Breast epithelium (tissue), 4 donors: ENCODE measurements at regions not wholly inside any gene's neighbourhood (a gene's known extent, or its start where the extent isn't known, plus 50 kb on each side); places are given as distances from the start of the nearest gene placed in this dataset.
"Not testable (repeated sequence)": the region's sequence is repeated elsewhere in the genome, so short reads cannot be mapped to it uniquely, and the experiment has no call there.

ENCODE experiments used
- DNase-seq, 2 donors: peaks; one replicate each; pipeline ENCODE4 v3.0.0-alpha.2; 2019; ENCODE audit warnings: low spot score in 2 of 2
- H3K27ac ChIP-seq, 2 donors: fragments of 200-600 bp; sonication (generic) in 1 of 2; one replicate each; pipeline ENCODE4 v1.5.1; 2016 to 2019; ENCODE audit warnings: mild to moderate bottlenecking in 1 of 2
- H3K27me3 ChIP-seq, 2 donors: fragments of 200-600 bp; sonication (generic) in 1 of 2; one replicate each; pipeline versions ENCODE4 v1.5.1 to v1.6.0; 2017 to 2019; ENCODE audit warnings: control low read depth in 1 of 2, mild to moderate bottlenecking in 1 of 2
- H3K36me3 ChIP-seq: fragments of 200-600 bp; one replicate; pipeline ENCODE4 v1.5.1; 2019
- H3K4me1 ChIP-seq, 2 donors: fragments of 200-600 bp; sonication (generic); one replicate each; pipeline ENCODE4 v1.5.1; 2016 to 2019; ENCODE audit warnings: control low read depth in 1 of 2
- H3K4me3 ChIP-seq, 3 donors: fragments of 200-600 bp; sonication (generic); 1 replicate in 2 of 3; 2 replicates in 1 of 3; pipeline ENCODE4 v1.5.1; 2016 to 2019; ENCODE audit warnings: mild to moderate bottlenecking in 3 of 3, moderate library complexity in 2 of 3
- H3K9me3 ChIP-seq, 2 donors: fragments of 200-600 bp; sonication (generic) in 1 of 2; one replicate each; pipeline ENCODE4 v1.5.1; 2016 to 2019; ENCODE audit warnings: control low read depth in 1 of 2
- intact Hi-C: fragments of 100-400 bp; cut with DNase I; formaldehyde crosslinking; loops from one replicate; pipeline ENCODE4 v1.15.1; 2023; ENCODE audit warnings: low total_unique reads

GRCh38 chr9:66785603-66786002 lies 114.9 kb upstream of the ZNF658 start:
- DNase-seq, H3K4me1 ChIP-seq, intact Hi-C loops, H3K27me3 ChIP-seq, H3K4me3 ChIP-seq, H3K36me3 ChIP-seq, H3K9me3 ChIP-seq, H3K27ac ChIP-seq: not testable (repeated sequence)

- H3K27me3 ChIP-seq, H3K36me3 ChIP-seq, H3K4me1 ChIP-seq, intact Hi-C loops, H3K9me3 ChIP-seq, H3K4me3 ChIP-seq, DNase-seq, H3K27ac ChIP-seq: not testable (repeated sequence)
These were observed 109.3 kb upstream of the ZNF658 start for GRCh38 chr9:66791092-66791750.

- intact Hi-C loops, H3K4me3 ChIP-seq, H3K4me1 ChIP-seq, DNase-seq, H3K27ac ChIP-seq, H3K9me3 ChIP-seq, H3K27me3 ChIP-seq, H3K36me3 ChIP-seq: not testable (repeated sequence)
These were observed 105.8 kb upstream of the ZNF658 start for GRCh38 chr9:66794769-66795168.

- H3K4me3 ChIP-seq, H3K27me3 ChIP-seq, intact Hi-C loops, H3K4me1 ChIP-seq, H3K36me3 ChIP-seq, DNase-seq, H3K27ac ChIP-seq, H3K9me3 ChIP-seq: not testable (repeated sequence)
These were observed 104.6 kb upstream of the ZNF658 start for GRCh38 chr9:66795723-66796503.

DNA sequence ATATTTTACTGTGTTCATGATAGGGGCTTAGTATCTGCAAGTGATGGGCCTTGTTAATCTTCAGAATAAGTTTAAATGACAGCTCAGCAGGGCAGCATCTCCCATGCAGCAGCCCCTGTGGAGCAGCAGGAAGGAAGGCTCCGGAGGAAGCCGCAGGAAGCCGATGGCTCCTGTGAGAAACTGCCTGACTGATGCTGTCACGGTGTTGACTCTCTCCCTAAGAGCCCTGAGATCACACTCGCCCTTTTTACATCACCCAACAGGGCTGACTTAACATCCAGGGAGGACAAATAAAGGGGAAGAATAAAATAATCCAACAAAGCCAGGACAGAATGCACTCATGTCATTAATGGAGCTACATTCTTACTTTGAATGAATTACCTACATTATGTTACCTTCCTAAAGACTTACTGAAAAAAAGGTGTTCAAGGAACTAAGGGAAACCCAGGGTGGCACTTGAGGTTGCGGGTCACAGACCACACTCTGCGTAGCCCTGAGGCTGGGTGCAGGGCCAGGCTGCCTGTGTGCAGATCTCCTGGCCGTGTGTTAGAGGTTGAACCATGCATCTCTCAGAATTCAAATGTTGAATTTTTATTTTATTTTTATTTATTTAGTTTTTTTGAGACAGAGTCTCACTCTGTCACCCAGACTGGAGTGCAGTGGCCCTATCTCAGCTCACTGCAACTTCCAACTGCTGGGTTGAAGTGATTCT lies 102.5 kb upstream of the ZNF658 start:
- H3K27me3 ChIP-seq, H3K36me3 ChIP-seq, DNase-seq, H3K4me3 ChIP-seq, H3K27ac ChIP-seq, intact Hi-C loops, H3K9me3 ChIP-seq, H3K4me1 ChIP-seq: not testable (repeated sequence)

- DNase-seq, intact Hi-C loops: not testable (repeated sequence)
These were observed 96.9 kb upstream of the ZNF658 start for GRCh38 chr9:66803619-66804018.

GRCh38 chr9:66810247-66810646 lies 90.3 kb upstream of the ZNF658 start:
- H3K4me1 ChIP-seq, H3K27me3 ChIP-seq, H3K9me3 ChIP-seq, H3K27ac ChIP-seq, H3K4me3 ChIP-seq, intact Hi-C loops, H3K36me3 ChIP-seq, DNase-seq: not testable (repeated sequence)

More at GRCh38 chr9:66803619-66804018, 96.9 kb upstream of the ZNF658 start:
- not testable (repeated sequence) for H3K27ac ChIP-seq, H3K4me3 ChIP-seq, H3K27me3 ChIP-seq, H3K9me3 ChIP-seq, H3K36me3 ChIP-seq, H3K4me1 ChIP-seq

DNA sequence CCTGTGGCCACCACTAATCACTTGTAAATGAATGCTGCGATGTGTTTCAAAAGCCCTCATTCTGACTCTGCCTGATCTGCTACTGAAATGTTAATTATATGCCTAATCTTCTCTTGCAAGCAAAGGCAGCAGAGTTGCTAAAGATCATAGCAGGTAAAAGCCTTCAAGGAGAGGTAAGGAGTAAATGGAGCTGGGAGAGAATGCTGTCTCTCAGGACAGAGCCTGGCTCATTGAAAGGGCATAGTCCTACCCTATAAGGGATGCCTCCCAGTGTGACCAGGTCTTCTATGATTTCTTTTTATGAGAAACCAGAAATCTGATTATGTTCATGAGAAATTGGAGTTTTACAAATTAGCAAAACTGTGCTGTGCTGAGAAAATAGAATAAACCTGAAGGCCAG lies 88.2 kb upstream of the ZNF658 start:
- intact Hi-C loops, DNase-seq, H3K27me3 ChIP-seq, H3K27ac ChIP-seq, H3K4me1 ChIP-seq, H3K9me3 ChIP-seq, H3K4me3 ChIP-seq, H3K36me3 ChIP-seq: not testable (repeated sequence)

DNA sequence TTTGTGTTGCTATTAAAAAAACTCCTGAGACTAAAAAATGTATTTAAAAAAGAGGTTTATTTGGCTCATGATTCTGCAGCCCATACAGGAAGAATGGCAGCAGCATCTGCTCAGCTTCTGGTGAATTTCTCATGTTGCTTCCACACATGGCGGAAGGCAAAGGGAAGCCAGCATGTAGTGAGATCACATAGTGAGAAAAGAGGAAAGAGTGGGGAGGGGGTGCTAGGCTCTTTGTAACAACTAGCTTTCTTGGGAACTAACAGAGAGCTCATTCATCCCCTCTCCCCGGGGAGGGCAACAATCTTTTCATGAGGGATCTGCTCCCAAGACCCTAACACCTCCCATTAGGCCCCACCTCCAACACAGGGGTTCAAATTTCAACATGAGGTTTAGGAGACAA lies 87.6 kb upstream of the ZNF658 start:
- H3K4me3 ChIP-seq, intact Hi-C loops, H3K27me3 ChIP-seq, H3K27ac ChIP-seq, H3K4me1 ChIP-seq, DNase-seq, H3K36me3 ChIP-seq, H3K9me3 ChIP-seq: not testable (repeated sequence)

- H3K27ac ChIP-seq, H3K4me1 ChIP-seq, DNase-seq, intact Hi-C loops, H3K27me3 ChIP-seq, H3K4me3 ChIP-seq, H3K36me3 ChIP-seq, H3K9me3 ChIP-seq: not testable (repeated sequence)
These were observed 86.5 kb upstream of the ZNF658 start for GRCh38 chr9:66814038-66814437.

GRCh38 chr9:66819510-66819909 lies 81.0 kb upstream of the ZNF658 start:
- intact Hi-C loops, result not testable (repeated sequence)

DNA sequence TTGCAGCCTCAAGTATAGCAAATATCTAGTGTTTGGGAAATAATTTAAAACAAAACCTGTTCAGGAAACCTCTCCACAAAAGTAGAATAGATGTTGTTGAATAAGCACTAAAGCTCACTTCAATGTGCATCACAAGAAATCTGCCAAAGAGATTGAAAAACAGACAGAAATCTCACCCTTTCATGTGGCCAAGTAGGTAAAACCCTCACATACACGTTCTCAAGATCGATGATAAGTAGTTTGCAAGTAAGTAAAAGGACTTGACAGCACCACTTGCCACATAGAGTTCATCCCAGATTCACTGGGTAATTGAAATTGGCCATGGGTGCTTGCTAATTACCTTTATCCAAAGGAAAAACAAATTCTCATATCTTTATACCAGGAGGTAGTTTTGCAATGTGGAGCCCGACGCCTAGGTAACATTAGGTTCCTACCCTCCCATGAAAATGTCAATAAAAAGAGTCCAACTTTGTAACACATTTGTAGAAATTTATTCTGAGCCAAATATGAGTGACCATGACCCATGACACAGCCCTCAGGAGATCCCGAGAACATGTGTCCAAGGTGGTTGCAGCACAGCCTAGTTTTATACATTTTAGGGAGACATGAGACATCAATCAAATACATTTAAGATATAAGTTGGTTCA lies 80.4 kb upstream of the ZNF658 start:
- H3K27ac ChIP-seq, H3K9me3 ChIP-seq, intact Hi-C loops, H3K4me3 ChIP-seq, H3K27me3 ChIP-seq, H3K36me3 ChIP-seq, H3K4me1 ChIP-seq, DNase-seq: not testable (repeated sequence)

More at GRCh38 chr9:66819510-66819909, 81.0 kb upstream of the ZNF658 start:
- not testable (repeated sequence) for H3K9me3 ChIP-seq, H3K27ac ChIP-seq, H3K4me1 ChIP-seq, DNase-seq, H3K36me3 ChIP-seq, H3K4me3 ChIP-seq, H3K27me3 ChIP-seq

- intact Hi-C loops, H3K27ac ChIP-seq, H3K9me3 ChIP-seq, H3K27me3 ChIP-seq, H3K36me3 ChIP-seq, H3K4me3 ChIP-seq, DNase-seq, H3K4me1 ChIP-seq: not testable (repeated sequence)
These were observed 76.4 kb upstream of the ZNF658 start for GRCh38 chr9:66824169-66824568.
